C4-2B (cell line): ENCODE measurements at regions not wholly inside any gene's neighbourhood (a gene's known extent, or its start where the extent isn't known, plus 50 kb on each side); places are given as distances from the start of the nearest gene placed in this dataset.
"Not testable (repeated sequence)": the region's sequence is repeated elsewhere in the genome, so short reads cannot be mapped to it uniquely, and the experiment has no call there.

Source experiments
- ZFX ChIP-seq: fragments of 450-650 bp; IDR thresholded peaks from 2 replicates; pipeline ENCODE4 v1.6.1; 2017
- TF ChIP-seq, protein P1 (sequence below): fragments of 450-650 bp; conservative IDR thresholded peaks from 2 replicates; pipeline ENCODE4 v1.5.1; 2017; ENCODE audit warnings: mild to moderate bottlenecking

- TF ChIP-seq, protein P1, sequence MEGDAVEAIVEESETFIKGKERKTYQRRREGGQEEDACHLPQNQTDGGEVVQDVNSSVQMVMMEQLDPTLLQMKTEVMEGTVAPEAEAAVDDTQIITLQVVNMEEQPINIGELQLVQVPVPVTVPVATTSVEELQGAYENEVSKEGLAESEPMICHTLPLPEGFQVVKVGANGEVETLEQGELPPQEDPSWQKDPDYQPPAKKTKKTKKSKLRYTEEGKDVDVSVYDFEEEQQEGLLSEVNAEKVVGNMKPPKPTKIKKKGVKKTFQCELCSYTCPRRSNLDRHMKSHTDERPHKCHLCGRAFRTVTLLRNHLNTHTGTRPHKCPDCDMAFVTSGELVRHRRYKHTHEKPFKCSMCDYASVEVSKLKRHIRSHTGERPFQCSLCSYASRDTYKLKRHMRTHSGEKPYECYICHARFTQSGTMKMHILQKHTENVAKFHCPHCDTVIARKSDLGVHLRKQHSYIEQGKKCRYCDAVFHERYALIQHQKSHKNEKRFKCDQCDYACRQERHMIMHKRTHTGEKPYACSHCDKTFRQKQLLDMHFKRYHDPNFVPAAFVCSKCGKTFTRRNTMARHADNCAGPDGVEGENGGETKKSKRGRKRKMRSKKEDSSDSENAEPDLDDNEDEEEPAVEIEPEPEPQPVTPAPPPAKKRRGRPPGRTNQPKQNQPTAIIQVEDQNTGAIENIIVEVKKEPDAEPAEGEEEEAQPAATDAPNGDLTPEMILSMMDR, result not testable (repeated sequence)
- TF ChIP-seq ZFX, result not testable (repeated sequence)
These were observed 461.3 kb downstream of the KLF5 start for GRCh38 chr13:73520135-73520534.
